ENCODE measurements at regions not wholly inside any gene's neighbourhood (a gene's known extent, or its start where the extent isn't known, plus 50 kb on each side); places are given as distances from the start of the nearest gene placed in this dataset.

DNA sequence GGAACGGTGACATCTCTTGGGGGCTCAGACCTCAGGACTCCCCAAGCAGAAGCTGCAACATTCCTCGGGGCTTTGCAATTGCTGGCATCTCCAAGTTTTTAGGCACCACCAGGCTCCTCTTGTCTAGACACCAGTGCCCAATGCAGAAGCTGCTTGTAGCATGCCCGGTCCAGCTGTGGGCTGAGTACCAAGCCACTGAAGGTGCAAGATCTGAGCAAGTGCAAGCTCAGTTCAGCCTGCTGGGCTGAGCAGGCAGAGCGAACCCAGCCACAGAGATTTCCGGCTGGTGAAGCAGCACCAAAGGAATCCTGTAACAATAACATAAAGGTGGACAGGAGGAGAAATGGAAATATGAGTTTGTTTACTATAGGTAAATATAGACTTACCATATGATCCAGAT lies 995.4 kb upstream of the B3GALT2 start:
- TF ChIP-seq, protein P1, sequence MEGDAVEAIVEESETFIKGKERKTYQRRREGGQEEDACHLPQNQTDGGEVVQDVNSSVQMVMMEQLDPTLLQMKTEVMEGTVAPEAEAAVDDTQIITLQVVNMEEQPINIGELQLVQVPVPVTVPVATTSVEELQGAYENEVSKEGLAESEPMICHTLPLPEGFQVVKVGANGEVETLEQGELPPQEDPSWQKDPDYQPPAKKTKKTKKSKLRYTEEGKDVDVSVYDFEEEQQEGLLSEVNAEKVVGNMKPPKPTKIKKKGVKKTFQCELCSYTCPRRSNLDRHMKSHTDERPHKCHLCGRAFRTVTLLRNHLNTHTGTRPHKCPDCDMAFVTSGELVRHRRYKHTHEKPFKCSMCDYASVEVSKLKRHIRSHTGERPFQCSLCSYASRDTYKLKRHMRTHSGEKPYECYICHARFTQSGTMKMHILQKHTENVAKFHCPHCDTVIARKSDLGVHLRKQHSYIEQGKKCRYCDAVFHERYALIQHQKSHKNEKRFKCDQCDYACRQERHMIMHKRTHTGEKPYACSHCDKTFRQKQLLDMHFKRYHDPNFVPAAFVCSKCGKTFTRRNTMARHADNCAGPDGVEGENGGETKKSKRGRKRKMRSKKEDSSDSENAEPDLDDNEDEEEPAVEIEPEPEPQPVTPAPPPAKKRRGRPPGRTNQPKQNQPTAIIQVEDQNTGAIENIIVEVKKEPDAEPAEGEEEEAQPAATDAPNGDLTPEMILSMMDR (IDR thresholded peaks at IDR 0.05; ENCODE audit: poor library complexity, severe bottlenecking), result no peak
- Histone ChIP-seq H3K4me1 (ENCODE audit: insufficient read depth, poor library complexity, severe bottlenecking) (no peaks in the 10 kb centered on the region), H3K27me3 (ENCODE audit: insufficient read depth, poor library complexity, severe bottlenecking) (no peaks in the 10 kb centered on the region), H3K36me3 (ENCODE audit: low read depth) (no peaks in the 10 kb centered on the region), H3K4me3 (ENCODE audit: severe bottlenecking) (no peak overlapping the region), H3K9me3 (ENCODE audit: severe bottlenecking) (no peaks in the 10 kb centered on the region), H3K27ac (ENCODE audit: poor library complexity, severe bottlenecking) (no peak overlapping the region)
- DNase-seq (ENCODE audit: low spot score) (no peak), ATAC-seq (ENCODE audit: low read depth) (no peak)

GRCh38 chr1:194176212-194176611 lies 989.8 kb upstream of the B3GALT2 start:
- Histone ChIP-seq H3K9me3 (ENCODE audit: severe bottlenecking) (no peaks in the 10 kb centered on the region), H3K4me1 (ENCODE audit: insufficient read depth, poor library complexity, severe bottlenecking) (no peaks in the 10 kb centered on the region), H3K4me3 (ENCODE audit: severe bottlenecking) (no peak overlapping the region), H3K27ac (ENCODE audit: poor library complexity, severe bottlenecking) (no peak overlapping the region), H3K27me3 (ENCODE audit: insufficient read depth, poor library complexity, severe bottlenecking) (no peaks in the 10 kb centered on the region), H3K36me3 (ENCODE audit: low read depth) (no peaks in the 10 kb centered on the region)
- ATAC-seq (ENCODE audit: low read depth), result no peak
- DNase-seq (ENCODE audit: low spot score), result no peak
- TF ChIP-seq, protein P1 (IDR thresholded peaks at IDR 0.05; ENCODE audit: poor library complexity, severe bottlenecking), result no peak

DNA sequence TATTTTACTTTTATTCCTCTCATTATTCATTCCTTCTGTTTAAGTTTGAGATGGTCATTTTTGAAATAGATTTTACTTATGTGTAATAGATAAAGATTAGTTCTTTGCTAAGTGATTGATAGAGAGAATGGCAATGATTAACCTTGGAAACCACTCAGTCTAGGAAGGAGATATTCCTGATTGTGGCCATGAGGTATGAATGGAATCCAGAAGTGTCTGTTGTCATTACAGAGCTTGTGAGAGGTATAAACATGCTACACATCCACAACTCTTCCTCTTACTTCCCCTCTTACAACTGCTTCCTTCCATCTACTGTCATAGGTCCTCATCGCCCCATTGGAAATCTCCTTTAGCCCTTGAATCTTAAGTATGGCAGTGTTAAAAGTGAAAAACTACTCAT lies 988.8 kb upstream of the B3GALT2 start:
- Histone ChIP-seq H3K27me3 (ENCODE audit: insufficient read depth, poor library complexity, severe bottlenecking) (no peaks in the 10 kb centered on the region), H3K36me3 (ENCODE audit: low read depth) (no peaks in the 10 kb centered on the region), H3K9me3 (ENCODE audit: severe bottlenecking) (no peaks in the 10 kb centered on the region), H3K27ac (ENCODE audit: poor library complexity, severe bottlenecking) (no peak overlapping the region), H3K4me1 (ENCODE audit: insufficient read depth, poor library complexity, severe bottlenecking) (no peaks in the 10 kb centered on the region), H3K4me3 (ENCODE audit: severe bottlenecking) (no peak overlapping the region)
- TF ChIP-seq, protein P1 (IDR thresholded peaks at IDR 0.05; ENCODE audit: poor library complexity, severe bottlenecking), result no peak
- DNase-seq (ENCODE audit: low spot score) (no peak), ATAC-seq (ENCODE audit: low read depth) (no peak)

DNA sequence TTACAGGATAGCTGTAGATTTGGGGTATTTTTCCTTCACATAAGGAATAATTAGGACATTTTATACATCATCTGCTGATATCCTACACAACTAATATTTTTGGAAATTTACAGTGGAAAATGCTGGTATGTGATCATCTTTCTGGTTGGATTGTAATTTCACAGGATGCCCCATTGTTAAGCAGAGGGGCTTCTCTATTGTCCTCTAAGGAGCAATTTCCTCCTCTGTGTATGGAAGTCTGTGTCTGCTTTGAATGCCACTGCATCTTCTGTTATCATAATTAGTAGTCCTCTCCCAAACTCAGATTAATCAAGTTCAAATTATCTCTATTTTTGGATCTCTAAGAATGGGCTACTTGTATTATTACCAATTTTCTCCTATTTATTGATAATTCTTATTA lies 988.1 kb upstream of the B3GALT2 start:
- H3K4me3 ChIP-seq (ENCODE audit: severe bottlenecking), result no peak overlapping the region
- TF ChIP-seq, protein P1 (IDR thresholded peaks at IDR 0.05; ENCODE audit: poor library complexity, severe bottlenecking), result no peak
- no peaks in the 10 kb centered on the region for H3K4me1 ChIP-seq (ENCODE audit: insufficient read depth, poor library complexity, severe bottlenecking)
- no peak for DNase-seq (ENCODE audit: low spot score)
- no peak for ATAC-seq (ENCODE audit: low read depth)
- H3K27ac ChIP-seq (ENCODE audit: poor library complexity, severe bottlenecking), result no peak overlapping the region
- no peaks in the 10 kb centered on the region for H3K36me3 ChIP-seq (ENCODE audit: low read depth)
- H3K9me3 ChIP-seq (ENCODE audit: severe bottlenecking), result no peaks in the 10 kb centered on the region
- H3K27me3 ChIP-seq (ENCODE audit: insufficient read depth, poor library complexity, severe bottlenecking), result no peaks in the 10 kb centered on the region

- TF ChIP-seq, protein P1 (IDR thresholded peaks at IDR 0.05; ENCODE audit: poor library complexity, severe bottlenecking), result no peak
- Histone ChIP-seq H3K4me1 (ENCODE audit: insufficient read depth, poor library complexity, severe bottlenecking) (no peaks in the 10 kb centered on the region), H3K4me3 (ENCODE audit: severe bottlenecking) (no peak overlapping the region), H3K27me3 (ENCODE audit: insufficient read depth, poor library complexity, severe bottlenecking) (no peaks in the 10 kb centered on the region), H3K36me3 (ENCODE audit: low read depth) (no peaks in the 10 kb centered on the region), H3K9me3 (ENCODE audit: severe bottlenecking) (no peaks in the 10 kb centered on the region), H3K27ac (ENCODE audit: poor library complexity, severe bottlenecking) (no peak overlapping the region)
- ATAC-seq (ENCODE audit: low read depth) (no peak), DNase-seq (ENCODE audit: low spot score) (no peak)
Observed at GRCh38 chr1:194171596-194171995, 985.2 kb upstream of the B3GALT2 start.

All from RWPE2 (cell line).